K562 (cell line): ENCODE measurements at regions not wholly inside any gene's neighbourhood (a gene's known extent, or its start where the extent isn't known, plus 50 kb on each side); places are given as distances from the start of the nearest gene placed in this dataset.

Experiments used
- ATAC-seq: fragments of 200-7000 bp; cut with Tn5 transposase; 3 replicates; pipeline ENCODE4 v1.9.1; 2020; ENCODE audit warnings: moderate library complexity
- BruUV-seq: library from RNA; stranded (reverse); fragments of 400-500 nt; replicated peaks from 2 replicates; lab custom pipeline; 2021; lab: Mats Ljungman, UMichigan
- CTCF ChIA-PET: fragments of 300-600 bp; formaldehyde crosslinking; extraction: SDS; loops from one replicate; lab custom pipeline; 2021; ENCODE audit warnings: low intra/inter-chr PET ratio; lab: Yijun Ruan, JAX
- POLR2A ChIA-PET: fragments of 300-600, 350-650 bp; sonication (Branson Sonifier 250); formaldehyde crosslinking; extraction: SDS; loops from one replicate; lab custom pipeline; 2021; ENCODE audit warnings: antibody characterized with exemption, inconsistent platforms; lab: Yijun Ruan, JAX
- DNase-seq, 4 experiments: peaks; one replicate each; pipeline versions ENCODE4 v3.0.0 to v3.0.0-alpha.2; 2011 to 2018; ENCODE audit warnings: low spot score in 3 of 4, mixed read lengths in 3 of 4; ENCODE audit errors: extremely low read depth in 1 of 4
- FAIRE-seq: peaks from 2 replicates; lab custom pipeline; 2011; peaks lifted over from hg19 to GRCh38; lab: Jason Lieb, UNC
- H2AFZ ChIP-seq: 2 replicates; pipeline ENCODE4 v1.6.0; 2011; ENCODE audit warnings: low read depth, low read length, control low read depth, inconsistent platforms
- H3K27ac ChIP-seq: fragments of 200-600 bp; 3 replicates; pipeline ENCODE4 v1.8.0; 2011; ENCODE audit warnings: low read depth, mild to moderate bottlenecking, control low read depth, inconsistent platforms, low read length, moderate library complexity, mixed read lengths; ENCODE audit errors: extremely low read depth
- H3K27me3 ChIP-seq, 2 experiments: fragments of 300-600 bp in 1 of 2; 2 replicates in 1 of 2; 3 replicates in 1 of 2; pipeline versions ENCODE4 v1.6.0 to v1.8.0; 2011; ENCODE audit warnings: inconsistent platforms in 2 of 2, low read length in 2 of 2, mild to moderate bottlenecking in 1 of 2, mixed read lengths in 1 of 2, moderate library complexity in 1 of 2; ENCODE audit not compliant: control insufficient read depth in 2 of 2, insufficient read depth in 2 of 2
- H3K36me3 ChIP-seq: fragments of 300-600 bp; 3 replicates; pipeline ENCODE4 v1.8.0; 2011; ENCODE audit warnings: mild to moderate bottlenecking, low read length, inconsistent platforms; ENCODE audit not compliant: control insufficient read depth, insufficient read depth
- H3K4me1 ChIP-seq, 2 experiments: fragments of 200-600 bp in 1 of 2; replicated peaks in 1 of 2; 2 replicates in 1 of 2; 3 replicates in 1 of 2; pipeline versions ENCODE4 v1.5.1 to v1.8.0; 2011; ENCODE audit warnings: inconsistent platforms in 2 of 2, low read length in 2 of 2, mild to moderate bottlenecking in 1 of 2, mixed read lengths in 1 of 2, moderate library complexity in 1 of 2; ENCODE audit not compliant: control insufficient read depth in 2 of 2, insufficient read depth in 2 of 2
- H3K4me2 ChIP-seq: 2 replicates; pipeline ENCODE4 v1.6.1; 2011; ENCODE audit warnings: low read length, control low read depth, inconsistent platforms, mixed read lengths; ENCODE audit not compliant: insufficient read depth
- H3K4me3 ChIP-seq: fragments of 200-600 bp; sonication (generic), shearing (Covaris generic); 2 replicates; pipeline ENCODE4 v1.5.1; 2016; ENCODE audit warnings: control low read depth, inconsistent platforms
- H3K79me2 ChIP-seq: fragments of 200-600 bp; 3 replicates; pipeline ENCODE4 v1.8.0; 2011; ENCODE audit warnings: low read length, inconsistent platforms; ENCODE audit not compliant: control insufficient read depth, insufficient read depth
- H3K9ac ChIP-seq, 2 experiments: 2 replicates each; pipeline versions ENCODE4 v1.6.0 to v1.6.1; 2011; ENCODE audit warnings: low read depth in 2 of 2, low read length in 2 of 2, control low read depth in 1 of 2, inconsistent platforms in 1 of 2, mild to moderate bottlenecking in 1 of 2, mixed read lengths in 1 of 2; ENCODE audit not compliant: insufficient read depth in 1 of 2
- H3K9me1 ChIP-seq: one replicate; pipeline ENCODE4 v1.6.0; 2011; ENCODE audit warnings: inconsistent platforms, mild to moderate bottlenecking, low read length, moderate library complexity; ENCODE audit not compliant: control insufficient read depth, insufficient read depth
- H3K9me3 ChIP-seq: replicated peaks from 2 replicates; pipeline ENCODE4 v1.5.1; 2011; ENCODE audit warnings: low read depth, low read length, inconsistent platforms; ENCODE audit not compliant: control insufficient read depth, insufficient read depth
- H4K20me1 ChIP-seq: replicated peaks from 2 replicates; pipeline ENCODE4 v1.6.1; 2011; ENCODE audit warnings: low read length, inconsistent platforms, mixed read lengths; ENCODE audit not compliant: control insufficient read depth, insufficient read depth
- ARNT ChIP-seq, 2 experiments: fragments of 450-650 bp; IDR thresholded peaks; 2 replicates each; pipeline ENCODE4 v1.6.1; 2016; ENCODE audit warnings: mild to moderate bottlenecking in 1 of 2
- CTCF ChIP-seq, 3 experiments: IDR thresholded peaks in 2 of 3; conservative IDR thresholded peaks in 1 of 3; 2 replicates each; pipeline ENCODE4 v1.5.1; 2011 to 2012; ENCODE audit warnings: low read length in 3 of 3, mild to moderate bottlenecking in 3 of 3, control low read depth in 2 of 3, improper control_type of control experiment in 1 of 3, inconsistent platforms in 1 of 3, low read depth in 1 of 3, mixed read lengths in 1 of 3, moderate library complexity in 1 of 3; ENCODE audit not compliant: insufficient read depth in 2 of 3
- PML ChIP-seq: IDR thresholded peaks from 2 replicates; pipeline ENCODE4 v1.6.1; 2012; ENCODE audit warnings: low read length, inconsistent platforms
- RAD21 ChIP-seq, 2 experiments: fragments of 250-450 bp in 1 of 2; fragments of 450-650 bp in 1 of 2; sonication (Bioruptor Pico) in 1 of 2; formaldehyde crosslinking in 1 of 2; IDR thresholded peaks in 1 of 2; conservative IDR thresholded peaks in 1 of 2; 2 replicates each; pipeline versions ENCODE4 v1.4.0 to v1.8.0; 2020 to 2022; ENCODE audit warnings: mild to moderate bottlenecking in 2 of 2, moderate library complexity in 1 of 2
- REST ChIP-seq, 2 experiments: fragments of 450-650 bp; formaldehyde crosslinking in 1 of 2; IDR thresholded peaks; 2 replicates each; pipeline versions ENCODE4 v1.4.0 to v1.6.1; 2014 to 2020; ENCODE audit warnings: mild to moderate bottlenecking in 2 of 2, borderline replicate concordance in 1 of 2, low read depth in 1 of 2
- WGBS: fragments of 100-300 bp; shearing (Covaris generic); methylation state at CpG from one replicate; pipeline ENCODE4 v1.1.6; 2016; ENCODE audit warnings: low coverage, mixed read lengths; ENCODE audit not compliant: insufficient coverage; ENCODE audit errors: missing lambda C conversion rate; 5-methylcytosine and 5-hydroxymethylcytosine counted together
- in situ Hi-C: fragments of 300-500 bp; cut with MboI; formaldehyde crosslinking; loops from 4 replicates; pipeline ENCODE4 v1.15.0; 2018; ENCODE audit warnings: inconsistent platforms, mixed read lengths
- intact Hi-C: fragments of 100-400 bp; cut with micrococcal nuclease; formaldehyde crosslinking; loops from 2 replicates; pipeline ENCODE4 v1.14.2; 2022

DNA sequence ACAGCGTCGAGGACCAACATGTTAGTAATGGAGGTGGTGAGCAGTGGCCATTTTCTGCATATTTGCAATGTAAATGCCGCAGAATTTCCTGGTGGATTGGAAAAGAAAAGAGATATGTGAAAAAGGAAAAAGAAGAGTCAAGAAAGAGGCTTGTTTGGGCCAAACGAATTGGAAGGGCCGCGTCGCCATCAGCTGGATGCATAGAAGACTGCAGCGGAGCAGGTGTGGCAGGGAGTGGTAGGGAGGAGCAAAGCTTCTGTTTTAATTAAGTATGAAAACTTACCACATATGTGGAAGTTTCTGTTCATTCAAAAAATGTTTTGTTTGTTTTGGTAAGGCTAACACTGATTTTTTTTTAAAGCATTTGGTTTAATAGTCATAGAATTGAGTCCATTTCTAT, 690.7 kb downstream of the NCAM2 start:
- BruUV-seq: no TSS peak
- Histone ChIP-seq H3K4me3 (no peak overlapping the region), H3K79me2 (no peaks in the 10 kb centered on the region), H2AFZ (no peak overlapping the region), H3K9me3 (no peaks in the 10 kb centered on the region), H3K4me1 (no peaks in the 10 kb centered on the region), H3K9me1 (no peaks in the 10 kb centered on the region), H3K27me3 (no peaks in the 10 kb centered on the region), H3K4me2 (no peak overlapping the region), H3K27ac (no peak overlapping the region), H4K20me1 (no peaks in the 10 kb centered on the region), H3K36me3 (no peaks in the 10 kb centered on the region), H3K9ac (no peak overlapping the region)
- in situ Hi-C loops: loop anchor here (25.0 kb wide), 1 partner anchor 677 kb away; no protein-coding TSS in a partner anchor
- FAIRE-seq (peak; percentile 11), ATAC-seq (peak; percentile 78), DNase-seq (peak in 2 of 4 experiments; percentile 5 to 23)
- ChIA-PET POLR2A (no interaction called here), CTCF (interaction anchor here (1.6 kb wide), 1 partner anchor 686 kb away, joined by 7 read pairs; no protein-coding TSS in a partner anchor)
- TF ChIP-seq RAD21 (CRISPR knock-in tag; conservative IDR thresholded peaks at IDR 0.05 in 1 of 2, IDR thresholded peaks at IDR 0.05 in 1 of 2) (peak; percentile 44 to 55), CTCF (IDR thresholded peaks at IDR 0.05 in 2 of 3, conservative IDR thresholded peaks at IDR 0.05 in 1 of 3; ENCODE audit: insufficient read depth in 2 of 3, low read depth in 1 of 3, low read length in 3 of 3) (peak; percentile 27 to 48 (median 30); a peak in 3 of 6 replicates), REST (IDR thresholded peaks at IDR 0.05; ENCODE audit: borderline replicate concordance) (peak; percentile 25; the same call in 1 of the 2 replicates), REST (CRISPR knock-in tag; IDR thresholded peaks at IDR 0.05; ENCODE audit: low read depth) (no peak), ARNT (IDR thresholded peaks at IDR 0.05) (no peak), PML (no peak)
- WGBS: 0% methylated on average over 8 of the region's 8 CpGs
- intact Hi-C loops: loop anchor here (5.0 kb wide), 2 partner anchors 527 to 687 kb away; no protein-coding TSS in a partner anchor
